ENCODE measurements at regions not wholly inside any gene's neighbourhood (a gene's known extent, or its start where the extent isn't known, plus 50 kb on each side); places are given as distances from the start of the nearest gene placed in this dataset.
"Not testable (repeated sequence)": the region's sequence is repeated elsewhere in the genome, so short reads cannot be mapped to it uniquely, and the experiment has no call there.

- Mint-ChIP-seq H3K4me1 (no peaks in the 10 kb centered on the region), H3K27me3 (no peaks in the 10 kb centered on the region), H3K27ac (no peak overlapping the region), H3K4me3 (no peak overlapping the region), H3K9me3 (ENCODE audit: insufficient read depth) (peaks cover 8% of the 10 kb centered on the region)
- CTCF ChIA-PET = no interaction called here
- H3K4me1 ChIP-seq (ENCODE audit: control insufficient read depth in 2 of 2, insufficient read depth in 2 of 2, low read length in 2 of 2) = no peaks in the 10 kb centered on the region
- no peaks in the 10 kb centered on the region for H3K27me3 ChIP-seq (replicated peaks in 1 of 4; ENCODE audit: control extremely low read depth in 1 of 4, control insufficient read depth in 3 of 4, insufficient read depth in 4 of 4, low read length in 3 of 4)
- H2AFZ ChIP-seq (ENCODE audit: insufficient read depth, low read depth, low read length, poor library complexity, severe bottlenecking) = no peak overlapping the region
- H3K27ac ChIP-seq (ENCODE audit: low read length in 2 of 2) = no peak overlapping the region
- no peak overlapping the region for H3K4me2 ChIP-seq (replicated peaks; ENCODE audit: low read depth, low read length, poor library complexity, severe bottlenecking)
- no peak overlapping the region for H3K4me3 ChIP-seq (ENCODE audit: control extremely low read depth in 1 of 5, extremely low read depth in 1 of 5, insufficient read depth in 1 of 5, low read depth in 2 of 5, low read length in 4 of 5)
- intact Hi-C loops (cut with micrococcal nuclease) = no loop called here
- DNase-seq (no peak), ATAC-seq (ENCODE audit: low read depth) (no peak)
- no peaks in the 10 kb centered on the region for H4K20me1 ChIP-seq (ENCODE audit: control insufficient read depth, insufficient read depth, low read length, poor library complexity, severe bottlenecking)
- no peaks in the 10 kb centered on the region for H3K79me2 ChIP-seq (ENCODE audit: control insufficient read depth, insufficient read depth, low read length)
- no peak overlapping the region for H3K9ac ChIP-seq (ENCODE audit: low read length)
- H3K36me3 ChIP-seq (replicated peaks in 1 of 2; ENCODE audit: control extremely low read depth in 1 of 2, control insufficient read depth in 1 of 2, extremely low read depth in 1 of 2, insufficient read depth in 2 of 2, low read length in 1 of 2) = no peaks in the 10 kb centered on the region
- no peaks in the 10 kb centered on the region for H3K9me3 ChIP-seq (ENCODE audit: control extremely low read depth in 1 of 3, control insufficient read depth in 2 of 3, insufficient read depth in 1 of 3, low read length in 2 of 3)
- TF ChIP-seq EZH2 (IDR thresholded peaks at IDR 0.05; ENCODE audit: borderline replicate concordance, insufficient read depth, low read depth, low read length, poor library complexity, severe bottlenecking) = no peak
- TF ChIP-seq CTCF (IDR thresholded peaks at IDR 0.05) = no peak
- POLR2A ChIA-PET = no interaction called here
These were observed 764.4 kb upstream of the NUDT12 start for GRCh38 chr5:104326966-104327365.

GRCh38 chr5:104325356-104325755 is 762.8 kb upstream of the NUDT12 start:
- no peaks in the 10 kb centered on the region for H3K4me1 Mint-ChIP-seq
- no peak overlapping the region for H2AFZ ChIP-seq (ENCODE audit: insufficient read depth, low read depth, low read length, poor library complexity, severe bottlenecking)
- no peak for TF ChIP-seq EZH2 (IDR thresholded peaks at IDR 0.05; ENCODE audit: borderline replicate concordance, insufficient read depth, low read depth, low read length, poor library complexity, severe bottlenecking)
- TF ChIP-seq CTCF (IDR thresholded peaks at IDR 0.05) = no peak
- no peak overlapping the region for H3K4me3 Mint-ChIP-seq
- no peaks in the 10 kb centered on the region for H3K9me3 ChIP-seq (ENCODE audit: control extremely low read depth in 1 of 3, control insufficient read depth in 2 of 3, insufficient read depth in 1 of 3, low read length in 2 of 3)
- no peak overlapping the region for H3K27ac ChIP-seq (ENCODE audit: low read length in 2 of 2)
- DNase-seq (no peak), ATAC-seq (ENCODE audit: low read depth) (no peak)
- H3K4me3 ChIP-seq (ENCODE audit: control extremely low read depth in 1 of 5, extremely low read depth in 1 of 5, insufficient read depth in 1 of 5, low read depth in 2 of 5, low read length in 4 of 5) = no peak overlapping the region
- H3K4me1 ChIP-seq (ENCODE audit: control insufficient read depth in 2 of 2, insufficient read depth in 2 of 2, low read length in 2 of 2) = no peaks in the 10 kb centered on the region
- POLR2A ChIA-PET = no interaction called here
- H3K36me3 ChIP-seq (replicated peaks in 1 of 2; ENCODE audit: control extremely low read depth in 1 of 2, control insufficient read depth in 1 of 2, extremely low read depth in 1 of 2, insufficient read depth in 2 of 2, low read length in 1 of 2) = no peaks in the 10 kb centered on the region
- intact Hi-C loops (cut with micrococcal nuclease) = no loop called here
- no CpG with 5 or more reads among the region's 2 CpGs for WGBS (ENCODE audit: insufficient coverage)
- H3K9ac ChIP-seq (ENCODE audit: low read length) = no peak overlapping the region
- no peaks in the 10 kb centered on the region for H4K20me1 ChIP-seq (ENCODE audit: control insufficient read depth, insufficient read depth, low read length, poor library complexity, severe bottlenecking)
- H3K4me2 ChIP-seq (replicated peaks; ENCODE audit: low read depth, low read length, poor library complexity, severe bottlenecking) = no peak overlapping the region
- no peaks in the 10 kb centered on the region for H3K27me3 Mint-ChIP-seq
- H3K27me3 ChIP-seq (replicated peaks in 1 of 4; ENCODE audit: control extremely low read depth in 1 of 4, control insufficient read depth in 3 of 4, insufficient read depth in 4 of 4, low read length in 3 of 4) = no peaks in the 10 kb centered on the region
- peaks cover 6% of the 10 kb centered on the region for H3K9me3 Mint-ChIP-seq (ENCODE audit: insufficient read depth)
- H3K27ac Mint-ChIP-seq = no peak overlapping the region
- no peaks in the 10 kb centered on the region for H3K79me2 ChIP-seq (ENCODE audit: control insufficient read depth, insufficient read depth, low read length)
- CTCF ChIA-PET = no interaction called here

GRCh38 chr5:104316676-104317075 is 754.1 kb upstream of the NUDT12 start:
- H3K27ac ChIP-seq (ENCODE audit: low read length in 2 of 2); H4K20me1 ChIP-seq (ENCODE audit: control insufficient read depth, insufficient read depth, low read length, poor library complexity, severe bottlenecking); H3K4me3 ChIP-seq (ENCODE audit: control extremely low read depth in 1 of 5, extremely low read depth in 1 of 5, insufficient read depth in 1 of 5, low read depth in 2 of 5, low read length in 4 of 5); H3K27me3 Mint-ChIP-seq; H3K4me2 ChIP-seq (replicated peaks; ENCODE audit: low read depth, low read length, poor library complexity, severe bottlenecking); intact Hi-C loops (cut with micrococcal nuclease); H2AFZ ChIP-seq (ENCODE audit: insufficient read depth, low read depth, low read length, poor library complexity, severe bottlenecking); ATAC-seq (ENCODE audit: low read depth); H3K9me3 ChIP-seq (ENCODE audit: control extremely low read depth in 1 of 3, control insufficient read depth in 2 of 3, insufficient read depth in 1 of 3, low read length in 2 of 3); H3K4me1 ChIP-seq (ENCODE audit: control insufficient read depth in 2 of 2, insufficient read depth in 2 of 2, low read length in 2 of 2); H3K9ac ChIP-seq (ENCODE audit: low read length); H3K36me3 ChIP-seq (replicated peaks in 1 of 2; ENCODE audit: control extremely low read depth in 1 of 2, control insufficient read depth in 1 of 2, extremely low read depth in 1 of 2, insufficient read depth in 2 of 2, low read length in 1 of 2); H3K9me3 Mint-ChIP-seq (ENCODE audit: insufficient read depth); POLR2A ChIA-PET; H3K4me3 Mint-ChIP-seq; H3K4me1 Mint-ChIP-seq; H3K79me2 ChIP-seq (ENCODE audit: control insufficient read depth, insufficient read depth, low read length); H3K27me3 ChIP-seq (replicated peaks in 1 of 4; ENCODE audit: control extremely low read depth in 1 of 4, control insufficient read depth in 3 of 4, insufficient read depth in 4 of 4, low read length in 3 of 4); H3K27ac Mint-ChIP-seq; DNase-seq: not testable (repeated sequence)
- CTCF ChIA-PET = interaction anchor here (1.2 kb wide), 1 partner anchor 10 kb away, joined by 3 read pairs; no protein-coding TSS in a partner anchor
